A673 (cell line): ENCODE measurements at regions not wholly inside any gene's neighbourhood (a gene's known extent, or its start where the extent isn't known, plus 50 kb on each side); places are given as distances from the start of the nearest gene placed in this dataset.

ENCODE experiments used
- BruUV-seq: library from RNA; stranded (reverse); fragments of 400-500 nt; replicated peaks from 2 replicates; lab custom pipeline; 2021; lab: Mats Ljungman, UMichigan
- CTCF ChIA-PET: fragments of 300-600 bp; sonication (Branson Sonifier 250); formaldehyde crosslinking; loops from one replicate; lab custom pipeline; 2022; ENCODE audit warnings: antibody characterized with exemption; lab: Charles Lee
- POLR2A ChIA-PET: fragments of 300-600 bp; sonication (Branson Sonifier 250); formaldehyde crosslinking; loops from one replicate; lab custom pipeline; 2022; ENCODE audit warnings: antibody characterized with exemption; ENCODE audit not compliant: low non-redundant PET; lab: Charles Lee
- DNase-seq: peaks from one replicate; pipeline ENCODE4 v3.0.0-alpha.2; 2015; ENCODE audit warnings: low spot score
- H3K27ac ChIP-seq: fragments of 200-600 bp; sonication (generic); 2 replicates; pipeline ENCODE4 v1.5.1; 2016; ENCODE audit warnings: mixed run types, low read depth, mild to moderate bottlenecking, mixed read lengths, antibody characterized with exemption, low read length; ENCODE audit not compliant: poor library complexity, severe bottlenecking
- H3K27me3 ChIP-seq: fragments of 200-600 bp; sonication (generic); replicated peaks from 2 replicates; pipeline ENCODE4 v1.6.1; 2017; ENCODE audit warnings: mixed run types, low read depth, mild to moderate bottlenecking, mixed read lengths, antibody characterized with exemption, low read length; ENCODE audit not compliant: insufficient read depth, poor library complexity
- H3K36me3 ChIP-seq: fragments of 200-600 bp; sonication (generic); 2 replicates; pipeline ENCODE4 v1.6.1; 2016; ENCODE audit warnings: mixed run types, mild to moderate bottlenecking, mixed read lengths, antibody characterized with exemption, low read length; ENCODE audit not compliant: insufficient read depth, poor library complexity, severe bottlenecking
- H3K4me1 ChIP-seq: fragments of 200-600 bp; sonication (generic); 2 replicates; pipeline ENCODE4 v1.6.1; 2017; ENCODE audit warnings: mixed run types, mild to moderate bottlenecking, mixed read lengths, antibody characterized with exemption, low read length; ENCODE audit not compliant: insufficient read depth, poor library complexity, severe bottlenecking
- H3K4me3 ChIP-seq: fragments of 200-600 bp; sonication (generic); 2 replicates; pipeline ENCODE4 v1.5.1; 2016; ENCODE audit warnings: low read depth, mixed run types, mild to moderate bottlenecking, mixed read lengths, low read length; ENCODE audit not compliant: poor library complexity, severe bottlenecking
- H3K9me3 ChIP-seq: fragments of 200-600 bp; sonication (generic); 2 replicates; pipeline ENCODE4 v1.6.1; 2016; ENCODE audit warnings: mixed run types, low read depth, mild to moderate bottlenecking, mixed read lengths, antibody characterized with exemption, low read length; ENCODE audit not compliant: poor library complexity, severe bottlenecking
- CTCF ChIP-seq: fragments of 300-800, 200-600 bp; sonication (generic); conservative IDR thresholded peaks from 2 replicates; pipeline ENCODE4 v1.5.1; 2017; ENCODE audit warnings: low read depth, mild to moderate bottlenecking, antibody characterized with exemption, low read length, moderate library complexity, mixed read lengths
- EZH2 ChIP-seq: fragments of 200-600 bp; sonication (generic); IDR thresholded peaks from 2 replicates; pipeline ENCODE4 v1.6.1; 2017; ENCODE audit warnings: borderline replicate concordance, low read depth, mild to moderate bottlenecking, mixed read lengths, antibody characterized with exemption, low read length; ENCODE audit not compliant: poor library complexity, severe bottlenecking
- intact Hi-C: fragments of 100-400 bp; cut with micrococcal nuclease; formaldehyde crosslinking; loops from one replicate; pipeline ENCODE4 v1.10.0; 2022; ENCODE audit not compliant: unreplicated experiment

GRCh38 chr2:2714408-2714807, 383.3 kb upstream of the MYT1L start:
- CTCF ChIA-PET = no interaction called here
- BruUV-seq = no TSS peak
- H3K4me3 ChIP-seq = no peak overlapping the region
- no peak overlapping the region for H3K27ac ChIP-seq
- peaks cover 41% of the 10 kb centered on the region for H3K27me3 ChIP-seq
- H3K4me1 ChIP-seq = no peaks in the 10 kb centered on the region
- no peak for DNase-seq
- TF ChIP-seq CTCF (no peak), EZH2 (no peak)
- no peaks in the 10 kb centered on the region for H3K36me3 ChIP-seq
- intact Hi-C loops = no loop called here
- H3K9me3 ChIP-seq = no peaks in the 10 kb centered on the region
- POLR2A ChIA-PET = no interaction called here

- POLR2A ChIA-PET = no interaction called here
- H3K9me3 ChIP-seq = no peaks in the 10 kb centered on the region
Observed at GRCh38 chr2:2709431-2709770, 378.3 kb upstream of the MYT1L start.

GRCh38 chr2:2708575-2709430, 377.7 kb upstream of the MYT1L start:
- Histone ChIP-seq H3K27ac (no peak overlapping the region), H3K4me1 (no peaks in the 10 kb centered on the region), H3K9me3 (no peaks in the 10 kb centered on the region), H3K27me3 (peaks cover 35% of the 10 kb centered on the region), H3K4me3 (no peak overlapping the region), H3K36me3 (no peaks in the 10 kb centered on the region)
- ChIA-PET POLR2A (no interaction called here), CTCF (no interaction called here)
- no TSS peak for BruUV-seq
- intact Hi-C loops = no loop called here
- no peak for DNase-seq
- TF ChIP-seq CTCF (no peak), EZH2 (no peak)

More at GRCh38 chr2:2709431-2709770, 378.3 kb upstream of the MYT1L start:
- H3K27ac ChIP-seq = no peak overlapping the region
- no peaks in the 10 kb centered on the region for H3K36me3 ChIP-seq
- no TSS peak for BruUV-seq
- no peak for DNase-seq
- no peak for TF ChIP-seq EZH2
- TF ChIP-seq CTCF = no peak
- no peak overlapping the region for H3K4me3 ChIP-seq
- H3K4me1 ChIP-seq = no peaks in the 10 kb centered on the region
- CTCF ChIA-PET = no interaction called here
- intact Hi-C loops = no loop called here
- H3K27me3 ChIP-seq = peaks cover 35% of the 10 kb centered on the region
